T1000 (cell line): ENCODE measurements at regions not wholly inside any gene's neighbourhood (a gene's known extent, or its start where the extent isn't known, plus 50 kb on each side); places are given as distances from the start of the nearest gene placed in this dataset.

Source experiments
- DNase-seq: peaks from one replicate; lab custom pipeline; 2025; ENCODE audit warnings: mixed read lengths; lab: John Stamatoyannopoulos, UW

DNA sequence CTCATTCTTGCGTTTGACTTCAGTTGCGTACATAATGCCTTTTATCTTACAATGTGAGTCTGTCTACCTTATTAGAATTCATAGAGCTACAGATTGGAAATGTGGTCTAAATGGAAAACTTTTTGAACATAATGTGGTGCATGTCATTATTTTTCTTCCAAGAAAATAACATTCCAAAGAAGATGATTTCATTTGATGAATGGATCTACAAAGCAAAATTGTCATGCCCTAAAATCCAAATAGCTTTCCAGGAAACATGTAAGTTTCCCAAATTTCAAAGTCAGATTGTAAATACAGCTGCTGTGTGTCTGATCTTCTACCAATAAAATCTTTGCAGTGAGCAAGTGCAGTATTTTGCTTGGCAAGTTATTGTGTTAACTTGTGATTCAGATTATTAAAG, 101.8 kb upstream of the FZD8 start:
- DNase-seq: no peak

DNA sequence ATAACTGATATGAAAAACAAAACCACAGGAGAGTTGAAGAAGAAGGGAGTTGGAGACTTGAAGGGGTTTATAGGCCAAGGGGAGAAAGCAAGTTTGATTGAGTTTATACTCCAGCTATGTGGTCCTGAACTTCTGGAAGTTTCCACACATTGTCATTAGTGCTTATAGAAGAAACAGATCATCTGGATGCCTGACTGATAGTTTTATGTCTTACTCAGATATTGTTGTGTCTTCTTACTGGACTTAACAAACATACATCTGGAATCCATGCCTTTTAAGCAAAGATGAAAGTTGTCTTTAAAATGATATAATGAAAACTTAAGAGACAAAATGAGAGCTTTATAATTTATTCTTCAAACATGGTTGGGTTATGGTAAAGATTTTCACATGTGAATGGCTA, 101.3 kb upstream of the FZD8 start:
- no peak for DNase-seq

DNA sequence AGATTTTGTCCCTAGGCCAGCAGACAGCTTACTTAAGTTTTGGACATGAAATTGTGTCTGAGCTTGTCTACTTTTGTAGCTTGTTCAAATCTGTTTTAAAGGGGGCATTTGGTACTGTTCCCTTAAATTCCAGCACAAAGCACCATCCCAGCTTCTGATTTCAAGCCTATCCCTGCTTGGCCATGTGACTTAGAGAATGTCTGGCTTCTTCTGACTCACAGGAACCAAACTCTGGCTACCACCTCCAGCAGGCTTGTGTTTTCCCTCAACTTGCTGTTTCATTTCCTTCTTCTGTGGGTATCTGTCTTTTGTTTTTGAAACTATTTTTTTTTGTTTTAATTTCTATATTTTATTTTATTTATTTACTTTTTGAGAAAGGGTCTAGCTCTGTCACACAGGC, 97.9 kb upstream of the FZD8 start:
- DNase-seq: no peak

DNA sequence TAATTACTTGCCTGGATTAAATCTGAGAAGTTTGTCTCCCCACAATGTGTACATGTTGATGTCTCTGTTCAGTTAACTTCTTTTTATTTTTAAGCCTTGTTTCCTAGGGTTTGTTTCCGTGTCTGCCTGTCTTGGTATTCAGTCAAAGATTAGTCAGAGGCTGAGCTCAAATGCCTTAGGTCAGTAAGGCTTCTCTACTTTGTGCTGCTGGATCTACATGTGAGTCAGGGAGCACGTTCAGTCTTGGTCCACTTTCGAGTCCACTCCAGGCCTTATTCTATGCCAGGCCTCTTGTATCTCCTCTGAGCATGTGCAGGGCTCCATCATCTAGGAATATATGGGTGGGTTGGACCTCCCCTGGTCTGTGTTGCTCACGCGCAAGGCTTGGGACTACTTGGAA, 93.3 kb upstream of the FZD8 start:
- no peak for DNase-seq

DNA sequence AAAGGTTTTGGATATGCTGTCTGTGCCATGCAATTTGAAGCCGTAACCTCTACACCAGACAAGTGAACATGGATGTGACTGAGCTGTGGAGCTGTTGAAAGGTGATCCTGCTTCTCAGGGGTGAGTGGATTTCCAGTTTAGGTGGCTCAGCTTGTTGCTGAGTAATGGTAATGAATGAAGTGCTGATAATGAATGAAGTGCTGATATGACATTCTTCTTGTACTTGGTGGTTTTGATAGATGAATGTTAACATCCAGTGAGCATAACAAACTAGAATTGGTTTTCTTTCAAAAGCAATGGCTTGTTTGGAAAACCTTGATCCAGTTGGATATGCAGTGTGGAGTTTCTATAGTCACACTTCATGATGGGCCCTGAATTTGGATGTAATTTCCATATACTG, 89.7 kb upstream of the FZD8 start:
- no peak for DNase-seq

DNA sequence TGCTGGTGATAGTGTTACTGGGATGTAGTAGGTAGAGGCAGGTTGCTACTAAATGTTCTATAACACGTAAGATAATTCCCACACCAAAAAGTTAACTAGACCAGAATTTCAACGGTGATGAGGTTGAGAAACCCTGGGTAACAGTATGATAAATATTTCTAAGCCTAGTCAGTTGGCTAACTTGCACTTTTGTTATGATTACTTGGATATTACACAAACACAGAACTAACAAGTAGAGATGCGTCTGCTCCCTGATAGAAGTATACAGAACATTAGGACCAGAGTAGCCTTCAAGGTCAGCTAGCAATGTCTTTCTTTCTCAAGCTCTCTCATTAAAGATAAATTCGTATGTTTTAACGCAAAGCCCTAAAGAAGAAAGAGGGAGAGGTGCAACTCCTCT, 86.2 kb upstream of the FZD8 start:
- DNase-seq: no peak

DNA sequence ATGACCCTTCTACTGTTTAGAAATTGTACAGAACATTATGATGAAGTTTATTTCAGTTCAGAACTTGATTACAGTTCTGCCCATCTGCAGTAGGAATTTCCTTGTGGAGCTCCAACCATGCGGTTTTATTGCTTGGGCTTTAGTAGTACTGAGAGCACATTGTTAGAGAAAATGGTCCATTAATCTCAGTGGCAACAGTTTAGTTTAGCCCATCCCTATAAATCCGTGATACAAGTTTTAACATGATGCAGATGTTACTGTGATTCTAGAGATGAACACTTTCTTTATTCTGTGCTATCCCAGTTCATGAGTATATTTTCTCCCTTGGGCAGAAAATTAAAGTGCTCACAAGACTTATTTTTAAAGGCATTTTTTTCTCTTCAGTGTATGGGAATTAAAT, 84.8 kb upstream of the FZD8 start:
- no peak for DNase-seq

DNA sequence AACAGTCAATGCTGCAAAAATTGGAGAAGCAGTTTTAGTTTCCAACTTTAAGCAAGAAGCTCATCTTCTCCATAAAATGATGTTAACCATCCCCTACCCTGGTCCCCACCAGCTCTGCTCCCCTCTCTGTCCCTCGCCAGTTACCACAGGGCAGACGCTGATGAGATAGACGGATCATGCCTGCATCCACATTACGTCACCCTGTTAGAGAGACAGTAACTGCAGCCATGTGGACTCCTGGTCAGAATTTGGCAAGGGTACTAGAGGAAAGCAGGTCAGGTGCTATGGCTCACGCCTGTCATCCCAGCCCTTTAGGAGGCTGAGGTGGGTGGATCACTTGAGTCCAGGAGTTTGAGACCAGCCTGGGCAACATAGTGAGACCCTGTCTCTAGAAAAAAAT, 81.9 kb upstream of the FZD8 start:
- no peak for DNase-seq

DNA sequence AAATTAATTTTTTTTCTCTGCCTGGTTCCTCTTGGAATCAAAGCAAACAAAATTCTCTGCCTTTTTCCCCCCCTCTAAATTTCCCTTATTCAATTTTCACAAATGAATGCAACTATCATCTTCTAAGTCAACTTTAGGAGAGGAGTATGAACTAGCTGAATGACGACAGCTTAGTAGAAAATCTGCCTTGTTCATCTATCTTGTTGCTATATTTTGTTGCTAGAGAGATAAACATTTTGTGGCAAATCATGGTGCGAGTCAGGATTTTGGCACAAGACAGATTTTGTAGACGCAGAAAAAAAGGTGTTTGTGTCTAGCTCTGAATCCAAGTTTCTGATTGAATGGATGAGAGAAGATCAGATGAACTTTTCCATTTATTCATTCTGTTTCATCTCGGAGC, 81.0 kb upstream of the FZD8 start:
- DNase-seq: no peak

DNA sequence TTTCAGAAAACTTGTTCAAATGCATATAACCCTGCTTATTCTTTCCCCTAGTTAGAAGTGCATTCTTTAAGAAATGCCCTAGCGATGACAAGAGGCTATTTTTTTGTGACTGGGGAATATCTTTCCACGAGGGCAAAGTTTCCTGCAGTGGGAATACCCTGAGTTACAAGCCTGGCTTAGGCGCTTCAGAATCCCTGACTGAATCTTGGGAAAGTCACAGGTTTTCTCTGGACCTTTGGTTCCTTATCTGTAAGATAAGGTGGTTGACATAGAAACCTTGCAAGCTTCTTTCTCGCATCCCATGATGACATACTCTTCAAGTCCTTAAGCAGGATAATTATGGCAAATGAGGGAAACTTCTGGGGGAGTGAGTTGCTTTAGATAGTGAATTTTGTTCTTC, 80.5 kb upstream of the FZD8 start:
- no peak for DNase-seq

DNA sequence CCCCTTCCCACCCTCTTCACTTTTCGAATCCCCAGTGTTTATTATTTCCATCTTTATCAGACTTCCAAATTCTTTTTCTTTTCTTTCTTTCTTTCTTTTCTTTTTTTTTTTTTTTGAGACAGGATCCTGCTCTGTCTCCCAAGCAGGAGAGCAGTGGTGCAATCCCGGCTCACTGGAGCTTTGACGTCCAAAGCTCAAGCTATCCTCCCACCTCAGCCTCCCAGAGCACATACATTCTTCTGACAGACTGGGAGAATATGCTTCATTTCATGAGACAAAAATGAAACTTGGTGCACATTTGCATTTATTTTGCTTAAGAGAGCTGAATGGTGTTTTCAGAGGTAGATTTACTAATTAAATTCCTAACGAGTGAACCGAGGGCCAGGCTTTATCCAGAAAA, 80.1 kb upstream of the FZD8 start:
- DNase-seq: no peak

DNA sequence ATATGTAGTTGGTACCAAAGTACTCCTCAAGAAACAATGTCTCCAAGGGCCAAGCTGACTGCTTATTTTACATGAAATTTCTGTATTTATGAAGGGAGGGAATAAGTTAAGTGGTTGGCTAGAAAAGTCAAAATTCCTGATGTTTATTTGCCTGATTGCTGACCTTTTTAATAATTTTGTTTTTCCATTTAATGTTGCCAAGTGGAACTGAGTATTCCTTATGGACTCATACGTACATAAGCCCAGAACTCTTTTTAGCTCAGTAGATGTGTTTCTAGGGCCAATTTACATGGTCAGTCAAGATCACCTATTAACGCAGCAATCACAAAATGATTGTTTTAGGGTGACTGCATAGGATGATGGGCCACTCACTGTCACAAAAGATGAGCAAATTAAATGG, 78.3 kb upstream of the FZD8 start:
- DNase-seq: no peak

DNA sequence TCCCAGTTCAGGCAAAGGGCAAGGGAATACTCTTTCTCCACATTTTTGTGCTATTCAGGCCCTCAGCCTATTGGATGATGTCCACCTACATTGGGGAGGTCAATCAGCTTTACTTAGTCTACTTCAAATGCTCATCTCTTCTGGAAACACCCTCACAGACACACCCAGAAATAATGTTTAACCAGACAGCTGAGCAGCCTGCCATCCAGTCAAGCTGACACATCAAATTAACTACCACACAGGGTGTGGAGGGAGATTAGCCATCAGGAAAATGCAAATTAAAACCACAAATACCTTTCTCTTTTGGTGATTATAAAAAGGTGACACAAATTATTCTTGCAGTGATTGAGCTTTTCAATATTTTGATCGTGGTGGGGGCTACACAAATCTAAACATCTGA, 74.7 kb upstream of the FZD8 start:
- no peak for DNase-seq

DNA sequence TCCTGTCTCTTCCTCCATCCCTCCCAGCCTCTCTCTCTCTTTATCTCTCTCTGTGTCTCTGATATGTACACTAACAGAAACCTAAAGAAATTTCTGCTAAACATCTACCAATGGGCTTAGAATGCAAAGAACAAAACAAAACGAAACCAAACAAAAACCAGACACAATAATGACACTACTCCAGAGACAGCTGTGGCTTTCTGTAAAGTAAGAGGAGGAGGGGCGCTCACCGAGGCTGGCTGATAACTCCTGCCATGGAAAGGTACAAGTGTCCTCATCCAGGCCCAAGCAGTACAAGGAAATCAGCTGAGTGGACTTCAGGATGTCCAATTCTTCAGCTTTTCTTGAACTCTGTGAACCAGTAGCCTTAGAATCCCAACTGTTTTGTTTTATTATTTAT, 70.4 kb upstream of the FZD8 start:
- no peak for DNase-seq

DNA sequence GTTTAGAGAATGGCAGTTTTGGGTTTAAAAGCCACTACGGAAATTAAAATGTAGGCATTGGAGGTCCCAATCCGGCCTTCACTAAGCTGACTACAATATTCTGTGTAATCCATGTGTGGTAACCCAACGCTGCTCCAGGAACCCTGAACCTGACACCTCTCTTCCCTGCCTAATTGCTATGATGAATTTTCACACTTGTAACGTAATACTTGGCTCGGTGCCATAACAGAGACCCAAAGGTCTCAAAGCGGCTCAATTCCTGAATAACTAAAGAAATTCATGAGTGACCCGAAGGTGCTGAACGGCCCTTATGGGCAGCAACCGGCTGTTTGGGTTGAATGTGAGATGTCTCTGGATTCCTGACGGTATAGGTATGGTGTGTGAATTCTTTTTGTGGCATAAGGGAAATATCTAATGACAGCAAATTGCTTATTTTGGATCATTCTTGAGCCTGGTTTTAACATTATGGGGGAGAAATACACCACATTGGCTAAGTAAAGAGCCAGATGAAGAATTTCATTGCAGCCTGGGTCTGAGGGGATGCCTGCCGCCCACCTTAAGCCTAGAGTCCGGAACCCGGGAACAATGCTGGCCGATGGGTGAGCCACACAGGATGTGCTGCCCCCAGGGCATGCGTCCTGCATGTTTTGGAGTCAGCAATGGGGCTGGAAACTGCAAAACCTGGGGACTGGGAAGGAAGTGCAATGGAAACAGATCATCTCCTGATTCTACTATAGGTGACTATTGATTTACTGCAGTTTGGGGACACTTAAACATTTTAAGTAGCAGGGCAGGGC, 69.7 kb upstream of the FZD8 start:
- no peak for DNase-seq

DNA sequence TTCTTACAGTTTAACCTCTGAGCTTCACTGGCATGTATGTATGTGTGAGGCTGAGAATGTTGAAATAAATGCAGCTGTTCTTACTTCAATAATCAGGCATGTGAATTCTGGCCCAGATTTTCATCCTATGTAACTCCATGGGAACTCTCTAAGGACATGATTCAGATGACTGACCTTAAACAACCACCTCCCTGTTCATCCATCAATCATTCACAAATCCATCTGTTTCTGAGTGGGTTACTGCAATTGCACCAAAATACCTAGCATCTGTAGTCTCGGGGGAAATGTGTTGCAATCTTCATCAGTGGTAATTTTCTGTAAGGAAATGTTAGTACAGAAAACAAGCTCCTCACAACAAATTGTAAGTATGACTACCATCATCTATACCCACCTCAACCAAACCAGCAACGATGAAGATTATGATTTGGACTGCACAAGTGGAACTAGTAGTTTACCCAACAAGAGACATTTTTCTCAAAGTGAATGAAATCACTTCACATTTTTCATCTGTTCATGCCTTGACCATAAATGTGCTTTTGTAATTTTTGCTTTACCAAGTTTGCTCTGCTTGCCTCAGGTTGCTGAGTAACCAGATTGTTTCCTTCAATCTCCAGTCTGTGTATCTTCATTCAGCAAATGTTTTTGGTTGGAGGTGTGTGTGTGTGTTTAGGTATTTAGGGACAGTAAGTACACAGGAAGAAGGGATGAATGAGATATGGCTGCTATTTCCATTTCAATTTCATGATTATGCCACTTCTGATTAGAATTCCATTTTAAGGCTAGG, 65.7 kb upstream of the FZD8 start:
- no peak for DNase-seq

DNA sequence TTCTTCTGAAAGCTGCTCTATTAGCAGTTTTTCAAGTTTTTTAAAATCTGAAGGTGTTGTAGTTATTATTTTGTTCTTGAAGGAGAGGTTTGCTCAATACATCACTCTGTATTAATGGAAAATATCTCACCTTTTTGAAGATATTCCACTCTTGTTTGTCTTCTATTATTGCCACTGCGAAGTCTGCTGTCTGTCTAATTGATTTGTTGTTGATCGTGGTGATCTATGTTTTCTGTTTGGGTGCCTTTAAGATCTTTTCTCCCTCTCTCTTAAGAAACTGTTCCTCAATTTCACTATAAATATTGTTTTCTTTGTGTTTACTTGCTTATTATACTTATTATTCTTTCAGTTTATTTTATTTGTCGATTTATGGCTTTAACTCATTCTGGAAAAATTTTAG, 64.9 kb upstream of the FZD8 start:
- DNase-seq: no peak

DNA sequence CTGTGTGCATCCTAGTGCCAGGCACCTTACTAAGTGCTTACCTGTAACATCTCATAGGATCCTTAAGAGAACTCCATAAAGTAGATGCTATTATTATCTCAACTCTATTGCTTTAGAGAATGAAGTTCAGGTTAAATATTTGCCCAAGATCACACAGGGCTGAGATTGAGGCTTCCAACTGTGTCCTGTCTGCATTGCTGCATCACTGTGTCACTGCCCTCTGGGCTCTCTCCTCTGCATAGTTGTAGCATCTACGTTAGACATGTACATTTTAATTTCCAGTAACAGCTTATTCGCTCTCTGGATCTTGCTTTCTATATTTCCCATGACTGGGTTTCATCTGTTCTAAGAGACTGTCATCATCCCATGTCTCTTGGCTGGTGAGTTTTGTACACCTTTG, 63.6 kb upstream of the FZD8 start:
- no peak for DNase-seq

DNA sequence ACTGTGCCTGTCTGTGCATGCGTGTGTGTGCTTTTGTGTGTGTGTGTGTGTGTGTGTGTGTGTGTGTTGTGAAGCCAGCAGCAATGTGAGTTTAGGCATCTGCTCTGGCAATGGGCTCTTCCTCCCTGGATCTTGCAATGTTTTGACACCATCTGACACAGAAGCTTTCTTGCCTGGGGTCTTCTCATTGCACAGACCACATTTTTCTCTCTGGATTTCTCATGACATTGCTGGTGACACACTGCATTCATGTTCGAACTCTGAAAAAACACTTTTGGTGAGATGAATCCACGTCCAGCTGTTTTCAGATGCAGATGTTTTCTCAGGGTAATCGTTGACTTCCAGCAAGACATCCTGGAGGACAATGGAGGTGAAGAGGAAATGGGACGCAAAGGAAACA, 63.0 kb upstream of the FZD8 start:
- DNase-seq: no peak

DNA sequence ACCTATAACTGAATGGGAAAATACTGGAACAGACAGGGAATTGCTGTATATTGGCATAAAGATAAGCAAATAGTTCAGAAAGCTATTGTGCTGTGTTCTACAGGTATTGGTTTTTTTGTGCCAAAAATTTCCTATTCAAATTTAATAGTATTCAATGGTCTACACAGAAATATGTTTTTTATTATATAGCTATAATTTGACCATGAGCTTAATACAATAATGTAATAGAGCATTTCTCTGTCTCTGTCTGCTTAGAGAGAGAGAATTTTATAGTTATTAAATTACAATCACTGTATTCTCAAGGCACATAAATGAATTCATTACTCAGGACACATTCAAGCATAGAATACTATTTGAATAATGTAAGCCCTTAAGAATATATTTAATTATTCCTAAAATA, 62.3 kb upstream of the FZD8 start:
- DNase-seq: no peak

DNA sequence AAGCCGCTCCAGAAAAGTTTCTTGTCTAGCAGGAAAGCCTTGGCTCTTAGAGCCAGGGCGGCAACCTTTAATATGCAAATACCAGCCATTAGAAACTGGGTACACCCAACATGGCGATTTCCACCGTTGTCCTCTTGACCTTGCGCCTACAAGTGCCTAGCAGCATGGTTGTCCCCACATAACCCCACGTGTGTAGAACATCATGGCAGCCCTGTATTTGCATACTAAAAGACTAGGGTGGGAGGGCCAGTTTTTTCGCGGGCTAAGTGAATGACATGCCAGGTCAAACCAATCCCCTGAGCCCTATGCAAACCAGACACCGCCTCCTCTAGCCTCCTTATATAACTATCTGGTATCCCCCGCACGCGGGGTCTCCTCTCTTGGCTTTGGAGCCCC, 58.4 kb upstream of the FZD8 start:
- no peak for DNase-seq

DNA sequence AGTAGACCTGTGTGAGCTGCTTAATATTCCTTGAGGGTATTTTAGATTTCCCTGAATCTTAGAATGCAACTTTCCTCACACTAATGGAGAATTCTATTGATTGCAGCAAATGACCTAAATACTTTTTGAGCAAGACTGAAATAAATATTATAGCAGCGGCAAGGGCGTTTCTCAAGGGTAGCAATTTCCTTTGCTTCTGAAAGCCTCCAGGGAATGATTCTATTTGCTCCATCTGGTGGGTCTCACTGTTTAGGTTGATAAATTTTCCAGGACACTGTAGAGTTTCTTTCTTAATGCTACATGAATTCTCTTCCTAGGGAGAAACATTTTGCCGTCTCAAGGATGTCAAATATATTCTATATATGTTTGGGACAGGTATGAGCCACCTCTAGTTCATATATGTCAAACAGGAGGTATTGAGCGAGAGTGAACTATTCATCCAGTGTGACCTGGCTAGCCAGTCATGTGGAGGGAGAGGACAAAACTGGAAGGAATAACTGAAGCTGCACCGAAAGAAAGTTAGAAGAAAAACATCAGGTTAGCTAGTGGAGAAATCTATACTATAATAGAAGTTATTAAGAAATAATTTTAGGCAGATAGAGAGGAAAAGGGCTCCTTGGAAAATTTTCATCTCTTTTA, 57.9 kb upstream of the FZD8 start:
- DNase-seq: no peak
